ENCODE measurements at regions not wholly inside any gene's neighbourhood (a gene's known extent, or its start where the extent isn't known, plus 50 kb on each side); places are given as distances from the start of the nearest gene placed in this dataset.

GRCh38 chr9:106615118-106615889 is 247.7 kb upstream of the ZNF462 start:
- DNase-seq (ENCODE audit: low read depth): no peak

GRCh38 chr9:106616026-106616425 is 246.9 kb upstream of the ZNF462 start:
- no peak for DNase-seq (ENCODE audit: low read depth)

DNA sequence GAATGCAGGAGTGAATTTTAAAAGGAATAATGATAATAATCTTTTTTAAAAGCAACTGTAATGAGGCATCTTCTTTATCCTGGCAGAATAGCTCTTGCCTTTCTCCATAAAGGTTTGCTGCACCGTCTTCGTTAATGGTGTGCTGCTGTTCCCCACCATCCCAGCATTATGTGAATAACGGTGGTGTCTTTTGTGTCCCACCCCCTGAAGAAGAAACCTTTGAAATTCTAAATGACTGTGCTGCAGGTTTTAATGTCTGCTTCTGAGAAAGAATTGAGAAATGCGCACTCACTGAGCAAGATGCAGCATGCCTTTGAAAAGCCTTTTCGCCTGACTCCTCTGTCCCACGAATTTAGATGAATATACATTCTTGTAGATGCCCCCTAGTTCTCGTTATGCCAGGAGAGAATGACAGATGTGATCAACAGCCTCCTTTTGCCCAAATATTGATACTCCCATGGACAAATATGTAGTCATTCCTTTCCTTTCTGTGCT is 246.1 kb upstream of the ZNF462 start:
- no peak for DNase-seq (ENCODE audit: low read depth)

DNA sequence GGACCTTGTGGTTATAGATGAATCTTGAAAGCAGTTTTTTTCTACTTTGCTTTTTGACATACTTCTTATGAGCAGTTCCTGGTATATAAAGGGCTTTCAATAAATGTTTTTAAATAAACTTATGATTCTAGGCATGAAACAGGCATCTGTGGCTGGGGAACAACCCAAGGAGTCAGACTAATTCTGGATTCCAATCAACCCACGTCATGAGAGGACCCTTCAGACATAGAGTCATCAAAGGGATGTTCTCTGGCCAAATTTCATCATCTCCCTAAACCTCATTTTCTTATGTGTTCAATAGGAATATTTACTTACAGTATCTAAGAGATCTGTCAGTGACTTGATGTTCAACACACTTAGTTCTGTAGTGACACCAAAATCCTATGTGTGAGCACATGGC is 243.8 kb upstream of the ZNF462 start:
- no peak for DNase-seq (ENCODE audit: low read depth)

- DNase-seq (ENCODE audit: low read depth): no peak
These were observed 242.9 kb upstream of the ZNF462 start for GRCh38 chr9:106620081-106620480.

DNA sequence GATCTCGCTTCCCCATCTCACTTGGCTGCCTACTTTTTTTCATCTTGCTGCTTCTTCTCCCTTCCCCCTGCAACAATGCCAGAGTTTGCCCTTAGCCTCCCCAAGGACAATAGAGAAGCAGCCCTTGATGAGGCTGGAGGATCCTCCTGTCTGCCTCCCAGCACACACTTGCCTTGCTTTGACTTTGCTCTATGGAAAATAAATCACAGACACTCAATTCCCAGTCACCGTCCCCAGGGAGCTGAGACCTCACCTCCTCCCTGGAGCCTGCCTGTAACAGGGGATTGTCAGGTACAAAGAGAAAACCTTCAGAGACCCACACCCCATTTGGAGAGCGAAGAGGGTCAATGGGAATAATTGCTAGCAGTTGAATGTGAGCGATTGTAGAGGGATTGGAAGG is 242.1 kb upstream of the ZNF462 start:
- no peak for DNase-seq (ENCODE audit: low read depth)

- no peak for DNase-seq (ENCODE audit: low read depth)
These were observed 241.4 kb upstream of the ZNF462 start for GRCh38 chr9:106621313-106622163.

DNA sequence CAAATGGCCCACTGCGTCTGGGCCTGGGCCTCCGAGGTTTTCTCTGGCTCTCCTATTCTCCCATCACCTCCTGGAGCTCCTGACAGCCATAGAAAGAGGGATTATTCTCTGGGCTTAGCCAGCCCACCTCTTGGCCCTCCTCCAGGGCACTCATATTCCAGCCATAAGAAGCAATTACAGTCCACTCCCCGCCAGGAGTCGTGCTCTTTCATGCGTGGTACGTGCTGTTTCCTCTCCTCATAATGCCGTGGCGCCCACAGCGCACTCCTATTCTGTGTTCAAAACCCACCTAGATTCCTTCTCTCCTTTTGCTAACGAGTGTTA is 240.8 kb upstream of the ZNF462 start:
- DNase-seq (ENCODE audit: low read depth): no peak

DNA sequence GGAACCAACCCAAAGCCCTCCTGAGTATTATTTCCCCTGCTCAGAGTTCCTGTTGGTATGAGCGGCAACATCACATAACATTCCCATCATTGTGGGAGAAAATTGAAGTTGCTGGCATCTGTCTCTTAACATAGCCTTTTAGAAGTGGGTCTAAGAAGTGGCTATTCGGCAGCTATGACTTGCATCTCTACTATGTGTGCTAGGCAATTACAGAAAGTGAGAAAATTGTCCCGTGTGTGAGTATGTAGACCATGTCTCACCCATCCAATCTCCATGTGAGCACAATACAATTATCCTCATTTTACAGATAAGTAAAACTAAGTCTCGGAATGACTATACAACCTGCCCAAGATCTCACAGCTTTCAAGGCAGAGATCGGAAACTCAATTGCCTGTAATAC is 239.4 kb upstream of the ZNF462 start:
- DNase-seq (ENCODE audit: low read depth): no peak

GRCh38 chr9:106625259-106625789 is 237.6 kb upstream of the ZNF462 start:
- no peak for DNase-seq (ENCODE audit: low read depth)

- DNase-seq (ENCODE audit: low read depth): no peak
These were observed 236.0 kb upstream of the ZNF462 start for GRCh38 chr9:106626936-106627335.

DNA sequence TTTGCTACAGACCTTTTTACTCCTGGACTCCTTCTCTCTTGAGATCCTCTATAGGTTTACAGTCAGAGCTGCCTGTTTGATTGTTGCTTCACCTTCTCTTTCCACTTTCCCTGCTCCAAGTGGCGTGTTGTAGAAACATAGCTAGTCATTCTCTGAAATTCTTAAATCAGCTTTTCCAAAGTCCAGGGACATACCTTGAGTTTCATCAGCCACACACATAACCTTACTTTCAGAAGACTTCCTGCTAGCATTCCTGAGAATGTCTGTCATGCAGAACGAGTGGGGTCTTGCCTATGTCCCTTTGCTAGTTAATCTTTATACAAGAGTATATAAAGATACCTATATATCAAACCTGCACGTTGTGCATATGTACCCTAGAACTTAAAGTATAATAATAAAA is 230.3 kb upstream of the ZNF462 start:
- no peak for DNase-seq (ENCODE audit: low read depth)

GRCh38 chr9:106634183-106634582 is 228.8 kb upstream of the ZNF462 start:
- no peak for DNase-seq (ENCODE audit: low read depth)

DNA sequence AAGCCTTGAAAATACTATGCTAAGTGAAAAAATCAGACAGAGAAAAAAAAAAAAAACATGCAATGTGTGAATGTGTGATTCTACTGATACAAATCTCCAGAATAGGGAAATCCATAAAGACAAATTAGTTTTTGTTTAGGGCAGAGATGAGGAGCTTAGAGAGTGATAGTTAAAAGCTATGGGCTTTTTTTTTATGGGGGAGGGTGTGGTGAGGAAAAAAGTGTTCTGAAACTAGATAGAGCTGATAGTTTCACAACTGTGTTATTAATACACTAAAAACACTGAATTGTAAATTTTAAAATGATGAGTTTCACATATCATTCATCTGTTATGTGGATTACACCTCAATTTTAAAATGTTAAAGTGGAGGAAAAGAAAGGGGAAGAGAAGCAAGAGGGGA is 228.3 kb upstream of the ZNF462 start:
- DNase-seq (ENCODE audit: low read depth): no peak

- no peak for DNase-seq (ENCODE audit: low read depth)
These were observed 225.5 kb upstream of the ZNF462 start for GRCh38 chr9:106637486-106637885.

- DNase-seq (ENCODE audit: low read depth): no peak
These were observed 222.9 kb upstream of the ZNF462 start for GRCh38 chr9:106639873-106640568.

DNA sequence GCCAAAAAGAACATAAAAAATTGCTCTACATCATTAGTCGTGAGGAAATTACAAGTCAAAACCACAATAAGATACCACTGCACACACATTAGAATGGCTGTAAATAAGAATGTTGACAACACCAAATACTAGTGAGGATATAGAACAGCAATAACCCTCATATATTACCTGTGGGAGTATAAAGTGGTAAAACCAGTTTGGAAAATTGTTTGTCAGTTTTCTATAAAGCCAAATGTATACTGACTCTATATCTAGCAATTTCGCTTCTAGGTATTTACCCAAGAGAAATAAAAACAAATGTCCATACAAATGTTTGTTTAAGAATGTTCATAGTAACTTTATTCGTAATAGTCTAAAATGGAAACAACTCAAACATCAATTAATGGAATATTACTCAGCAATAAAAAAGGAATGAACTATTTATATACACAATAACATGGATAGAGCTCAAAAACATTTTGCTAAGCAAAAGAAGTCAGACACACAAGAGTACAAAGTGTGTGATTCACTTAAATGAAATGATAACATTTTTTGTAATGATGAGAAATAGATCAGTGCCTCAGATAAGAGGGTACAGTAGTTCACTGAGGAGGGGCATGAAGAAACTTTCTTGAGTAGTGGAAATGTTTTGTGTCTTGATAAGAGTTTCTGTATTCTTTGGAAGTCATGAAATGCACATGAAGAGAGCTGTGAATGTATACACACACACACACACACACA is 219.6 kb upstream of the ZNF462 start:
- DNase-seq (ENCODE audit: low read depth): no peak

GRCh38 chr9:106644661-106645060 is 218.3 kb upstream of the ZNF462 start:
- DNase-seq (ENCODE audit: low read depth): no peak

GRCh38 chr9:106648799-106649198 is 214.2 kb upstream of the ZNF462 start:
- no peak for DNase-seq (ENCODE audit: low read depth)

DNA sequence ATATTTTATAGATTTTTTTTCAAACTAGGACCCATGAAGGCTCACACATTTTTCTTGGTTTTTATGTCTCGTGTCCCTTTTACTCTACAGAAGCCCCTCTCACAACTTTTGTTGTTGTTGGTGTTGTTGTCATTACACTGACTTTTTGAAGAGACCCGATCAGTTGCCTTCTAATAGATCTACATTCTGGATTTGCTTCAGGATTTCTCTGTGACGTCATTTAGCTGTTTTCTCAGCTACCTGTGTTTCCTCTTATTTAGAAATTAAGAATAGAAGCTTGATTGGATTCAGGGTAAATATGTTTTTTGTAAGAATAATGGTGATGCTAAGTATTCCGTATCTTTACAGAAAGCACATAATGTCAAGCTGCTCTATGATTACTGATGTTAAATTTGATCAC is 213.3 kb upstream of the ZNF462 start:
- DNase-seq (ENCODE audit: low read depth): no peak

DNA sequence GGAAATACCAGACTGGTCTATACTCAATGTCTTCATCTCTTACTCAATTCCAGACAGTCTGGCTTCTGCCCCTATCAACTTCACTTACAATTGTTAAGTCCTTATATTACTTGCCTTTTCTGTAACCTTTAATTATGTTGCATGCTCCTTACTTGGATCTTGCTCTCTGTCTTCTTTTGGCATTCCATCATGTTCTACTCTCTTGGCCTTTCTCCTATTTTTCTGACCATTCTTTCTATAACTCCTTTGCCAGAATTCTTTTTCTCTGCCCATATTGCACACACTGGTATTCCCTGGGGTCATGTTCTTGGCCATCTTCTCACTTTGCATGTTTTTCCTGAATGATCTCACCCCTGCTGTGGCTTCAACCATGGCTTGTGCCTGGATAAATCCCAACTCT is 209.8 kb upstream of the ZNF462 start:
- no peak for DNase-seq (ENCODE audit: low read depth)

GRCh38 chr9:106655966-106656365 is 207.0 kb upstream of the ZNF462 start:
- DNase-seq (ENCODE audit: low read depth): no peak
